Keratinocyte (primary cell): ENCODE measurements at regions not wholly inside any gene's neighbourhood (a gene's known extent, or its start where the extent isn't known, plus 50 kb on each side); places are given as distances from the start of the nearest gene placed in this dataset.

Experiments used
- DNase-seq: peaks from one replicate; pipeline ENCODE4 v3.0.0-alpha.2; 2011; ENCODE audit warnings: low read depth, missing footprints, low spot score
- FAIRE-seq: peaks from 2 replicates; lab custom pipeline; 2011; peaks lifted over from hg19 to GRCh38; lab: Jason Lieb, UNC
- H2AFZ ChIP-seq: 2 replicates; pipeline ENCODE4 v1.6.0; 2012; ENCODE audit warnings: low read length, control low read depth, inconsistent platforms; ENCODE audit not compliant: control insufficient read depth
- H3K27ac ChIP-seq: 2 replicates; pipeline ENCODE4 v1.5.1; 2011; ENCODE audit warnings: low read length; ENCODE audit not compliant: control insufficient read depth, insufficient read depth
- H3K27me3 ChIP-seq: 3 replicates; pipeline ENCODE4 v1.6.0; 2011; ENCODE audit warnings: low read length; ENCODE audit not compliant: control insufficient read depth, insufficient read depth; ENCODE audit errors: extremely low read depth
- H3K36me3 ChIP-seq, 2 experiments: 2 replicates in 1 of 2; 3 replicates in 1 of 2; pipeline ENCODE4 v1.5.1; 2011; ENCODE audit warnings: low read length in 2 of 2, mild to moderate bottlenecking in 1 of 2; ENCODE audit not compliant: control insufficient read depth in 2 of 2, insufficient read depth in 2 of 2; ENCODE audit errors: extremely low read depth in 1 of 2
- H3K4me1 ChIP-seq: 3 replicates; pipeline ENCODE4 v1.5.1; 2011; ENCODE audit warnings: low read length; ENCODE audit not compliant: control insufficient read depth, insufficient read depth; ENCODE audit errors: extremely low read depth
- H3K4me2 ChIP-seq: 3 replicates; pipeline ENCODE4 v1.6.0; 2011; ENCODE audit warnings: low read depth, low read length; ENCODE audit not compliant: control insufficient read depth, insufficient read depth; ENCODE audit errors: extremely low read depth
- H3K4me3 ChIP-seq, 3 experiments: fragments of 200-600 bp in 1 of 3; sonication (generic) in 1 of 3; 2 replicates in 2 of 3; 3 replicates in 1 of 3; pipeline ENCODE4 v1.5.1; 2011 to 2016; ENCODE audit warnings: low read length in 3 of 3, mild to moderate bottlenecking in 3 of 3, control low read depth in 2 of 3, inconsistent platforms in 1 of 3, low read depth in 1 of 3, mixed read lengths in 1 of 3, mixed run types in 1 of 3, moderate library complexity in 1 of 3; ENCODE audit not compliant: control insufficient read depth in 2 of 3, insufficient read depth in 2 of 3; ENCODE audit errors: extremely low read depth in 1 of 3
- H3K79me2 ChIP-seq: 2 replicates; pipeline ENCODE4 v1.6.0; 2012; ENCODE audit warnings: low read length; ENCODE audit not compliant: control insufficient read depth, insufficient read depth
- H3K9ac ChIP-seq: 3 replicates; pipeline ENCODE4 v1.6.0; 2011; ENCODE audit warnings: low read length; ENCODE audit not compliant: control insufficient read depth, insufficient read depth; ENCODE audit errors: extremely low read depth
- H3K9me1 ChIP-seq: 3 replicates; pipeline ENCODE4 v1.6.0; 2011; ENCODE audit warnings: low read length; ENCODE audit not compliant: control insufficient read depth, insufficient read depth; ENCODE audit errors: extremely low read depth
- H3K9me3 ChIP-seq: 2 replicates; pipeline ENCODE4 v1.5.1; 2012; ENCODE audit warnings: low read depth, low read length; ENCODE audit not compliant: control insufficient read depth
- H4K20me1 ChIP-seq: 3 replicates; pipeline ENCODE4 v1.6.0; 2011; ENCODE audit warnings: low read length; ENCODE audit not compliant: control insufficient read depth, insufficient read depth; ENCODE audit errors: extremely low read depth
- CTCF ChIP-seq, 3 experiments: IDR thresholded peaks in 1 of 3; conservative IDR thresholded peaks in 1 of 3; optimal IDR thresholded peaks in 1 of 3; 2 replicates in 2 of 3; 3 replicates in 1 of 3; pipeline versions ENCODE3 to v1.5.1; 2011; ENCODE audit warnings: low read length in 3 of 3, mild to moderate bottlenecking in 3 of 3, moderate library complexity in 2 of 3, control low read depth in 1 of 3, inconsistent platforms in 1 of 3; ENCODE audit not compliant: insufficient read depth in 2 of 3; ENCODE audit errors: extremely low read depth in 1 of 3
- EZH2 ChIP-seq: IDR thresholded peaks from one replicate; pipeline ENCODE4 v1.6.1; 2012; ENCODE audit warnings: inconsistent platforms, mild to moderate bottlenecking, low read length, moderate library complexity
- dilution Hi-C: fragments of 300-500 bp; cut with MboI; formaldehyde crosslinking; loops from one replicate; pipeline ENCODE4 v1.7.0; 2020; ENCODE audit warnings: low sequenced_read_pairs; ENCODE audit not compliant: extremely low pct_ligation_motif_present

DNA sequence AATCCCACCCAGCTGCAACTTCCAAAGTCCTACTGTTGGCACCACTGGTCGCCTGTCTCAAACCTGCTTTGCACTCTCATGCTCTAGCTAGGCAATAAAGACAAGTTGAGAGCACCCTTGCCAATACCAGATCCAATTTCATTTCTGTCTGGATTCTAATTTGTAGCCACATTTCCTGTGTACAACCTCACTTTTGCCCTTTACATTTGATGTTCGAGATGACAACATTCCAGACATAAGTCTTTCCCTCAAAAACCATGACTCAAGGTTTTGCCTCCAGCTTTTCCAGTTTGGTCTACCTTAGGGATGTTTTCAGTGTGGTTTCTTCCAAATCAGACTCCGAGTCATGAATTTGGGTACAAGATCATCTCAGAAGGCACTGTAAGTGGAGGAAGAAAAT, 309.0 kb downstream of the GPAM start:
- dilution Hi-C loops, result no loop called here
- Histone ChIP-seq H4K20me1 (no peaks in the 10 kb centered on the region), H2AFZ (no peak overlapping the region), H3K36me3 (no peaks in the 10 kb centered on the region), H3K9ac (no peak overlapping the region), H3K79me2 (no peaks in the 10 kb centered on the region), H3K27ac (no peak overlapping the region), H3K4me1 (peaks cover 3% of the 10 kb centered on the region), H3K4me2 (no peak overlapping the region), H3K9me1 (no peaks in the 10 kb centered on the region), H3K4me3 (no peak overlapping the region), H3K9me3 (no peaks in the 10 kb centered on the region), H3K27me3 (no peaks in the 10 kb centered on the region)
- TF ChIP-seq EZH2, result no peak
- TF ChIP-seq CTCF (optimal IDR thresholded peaks at IDR 0.05 in 1 of 3, IDR thresholded peaks at IDR 0.05 in 1 of 3, conservative IDR thresholded peaks at IDR 0.05 in 1 of 3; ENCODE audit: extremely low read depth in 1 of 3, insufficient read depth in 2 of 3, low read length in 3 of 3), result no peak
- FAIRE-seq, result no peak
- no peak for DNase-seq

DNA sequence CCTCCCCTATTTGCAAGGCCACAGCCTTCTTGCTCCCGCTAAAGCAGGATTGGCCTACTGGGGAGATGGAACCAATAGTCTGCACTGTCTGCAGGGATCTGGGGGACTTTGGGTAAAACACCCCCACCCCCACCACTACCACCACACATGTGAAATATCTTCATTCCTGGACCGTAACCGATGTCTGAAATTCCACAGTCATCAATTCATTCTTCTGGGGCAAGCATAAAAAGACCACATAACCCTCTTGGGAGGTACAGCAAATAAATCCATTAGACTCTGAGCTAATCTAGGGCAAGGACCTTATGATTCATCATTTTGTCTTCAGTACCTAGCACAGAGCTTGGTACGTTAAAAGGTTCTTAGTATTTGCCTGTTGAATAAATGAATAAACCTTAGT, 307.8 kb downstream of the GPAM start:
- no peaks in the 10 kb centered on the region for H3K36me3 ChIP-seq
- FAIRE-seq (no peak), DNase-seq (no peak)
- no peak overlapping the region for H3K4me3 ChIP-seq
- dilution Hi-C loops, result no loop called here
- no peaks in the 10 kb centered on the region for H3K27me3 ChIP-seq
- H3K9ac ChIP-seq, result no peak overlapping the region
- H3K9me3 ChIP-seq, result no peaks in the 10 kb centered on the region
- H3K4me1 ChIP-seq, result peaks cover 3% of the 10 kb centered on the region
- no peak overlapping the region for H3K27ac ChIP-seq
- no peaks in the 10 kb centered on the region for H4K20me1 ChIP-seq
- no peak overlapping the region for H2AFZ ChIP-seq
- TF ChIP-seq EZH2 (no peak), CTCF (optimal IDR thresholded peaks at IDR 0.05 in 1 of 3, IDR thresholded peaks at IDR 0.05 in 1 of 3, conservative IDR thresholded peaks at IDR 0.05 in 1 of 3; ENCODE audit: extremely low read depth in 1 of 3, insufficient read depth in 2 of 3, low read length in 3 of 3) (no peak)
- no peaks in the 10 kb centered on the region for H3K9me1 ChIP-seq
- H3K4me2 ChIP-seq, result no peak overlapping the region
- H3K79me2 ChIP-seq, result no peaks in the 10 kb centered on the region
